K562 (cell line): ENCODE measurements at regions not wholly inside any gene's neighbourhood (a gene's known extent, or its start where the extent isn't known, plus 50 kb on each side); places are given as distances from the start of the nearest gene placed in this dataset.

Source experiments
- ATAC-seq: fragments of 200-7000 bp; cut with Tn5 transposase; 3 replicates; pipeline ENCODE4 v1.9.1; 2020; ENCODE audit warnings: moderate library complexity
- BruUV-seq: library from RNA; stranded (reverse); fragments of 400-500 nt; replicated peaks from 2 replicates; lab custom pipeline; 2021; lab: Mats Ljungman, UMichigan
- CTCF ChIA-PET: fragments of 300-600 bp; formaldehyde crosslinking; extraction: SDS; loops from one replicate; lab custom pipeline; 2021; ENCODE audit warnings: low intra/inter-chr PET ratio; lab: Yijun Ruan, JAX
- POLR2A ChIA-PET: fragments of 300-600, 350-650 bp; sonication (Branson Sonifier 250); formaldehyde crosslinking; extraction: SDS; loops from one replicate; lab custom pipeline; 2021; ENCODE audit warnings: antibody characterized with exemption, inconsistent platforms; lab: Yijun Ruan, JAX
- DNase-seq, 4 experiments: peaks; one replicate each; pipeline versions ENCODE4 v3.0.0 to v3.0.0-alpha.2; 2011 to 2018; ENCODE audit warnings: low spot score in 3 of 4, mixed read lengths in 3 of 4; ENCODE audit errors: extremely low read depth in 1 of 4
- FAIRE-seq: peaks from 2 replicates; lab custom pipeline; 2011; peaks lifted over from hg19 to GRCh38; lab: Jason Lieb, UNC
- H2AFZ ChIP-seq: 2 replicates; pipeline ENCODE4 v1.6.0; 2011; ENCODE audit warnings: low read depth, low read length, control low read depth, inconsistent platforms
- H3K27ac ChIP-seq: fragments of 200-600 bp; 3 replicates; pipeline ENCODE4 v1.8.0; 2011; ENCODE audit warnings: low read depth, mild to moderate bottlenecking, control low read depth, inconsistent platforms, low read length, moderate library complexity, mixed read lengths; ENCODE audit errors: extremely low read depth
- H3K27me3 ChIP-seq, 2 experiments: fragments of 300-600 bp in 1 of 2; 2 replicates in 1 of 2; 3 replicates in 1 of 2; pipeline versions ENCODE4 v1.6.0 to v1.8.0; 2011; ENCODE audit warnings: inconsistent platforms in 2 of 2, low read length in 2 of 2, mild to moderate bottlenecking in 1 of 2, mixed read lengths in 1 of 2, moderate library complexity in 1 of 2; ENCODE audit not compliant: control insufficient read depth in 2 of 2, insufficient read depth in 2 of 2
- H3K36me3 ChIP-seq: fragments of 300-600 bp; 3 replicates; pipeline ENCODE4 v1.8.0; 2011; ENCODE audit warnings: mild to moderate bottlenecking, low read length, inconsistent platforms; ENCODE audit not compliant: control insufficient read depth, insufficient read depth
- H3K4me1 ChIP-seq, 2 experiments: fragments of 200-600 bp in 1 of 2; replicated peaks in 1 of 2; 2 replicates in 1 of 2; 3 replicates in 1 of 2; pipeline versions ENCODE4 v1.5.1 to v1.8.0; 2011; ENCODE audit warnings: inconsistent platforms in 2 of 2, low read length in 2 of 2, mild to moderate bottlenecking in 1 of 2, mixed read lengths in 1 of 2, moderate library complexity in 1 of 2; ENCODE audit not compliant: control insufficient read depth in 2 of 2, insufficient read depth in 2 of 2
- H3K4me2 ChIP-seq: 2 replicates; pipeline ENCODE4 v1.6.1; 2011; ENCODE audit warnings: low read length, control low read depth, inconsistent platforms, mixed read lengths; ENCODE audit not compliant: insufficient read depth
- H3K4me3 ChIP-seq: fragments of 200-600 bp; sonication (generic), shearing (Covaris generic); 2 replicates; pipeline ENCODE4 v1.5.1; 2016; ENCODE audit warnings: control low read depth, inconsistent platforms
- H3K79me2 ChIP-seq: fragments of 200-600 bp; 3 replicates; pipeline ENCODE4 v1.8.0; 2011; ENCODE audit warnings: low read length, inconsistent platforms; ENCODE audit not compliant: control insufficient read depth, insufficient read depth
- H3K9ac ChIP-seq, 2 experiments: 2 replicates each; pipeline versions ENCODE4 v1.6.0 to v1.6.1; 2011; ENCODE audit warnings: low read depth in 2 of 2, low read length in 2 of 2, control low read depth in 1 of 2, inconsistent platforms in 1 of 2, mild to moderate bottlenecking in 1 of 2, mixed read lengths in 1 of 2; ENCODE audit not compliant: insufficient read depth in 1 of 2
- H3K9me1 ChIP-seq: one replicate; pipeline ENCODE4 v1.6.0; 2011; ENCODE audit warnings: inconsistent platforms, mild to moderate bottlenecking, low read length, moderate library complexity; ENCODE audit not compliant: control insufficient read depth, insufficient read depth
- H3K9me3 ChIP-seq: replicated peaks from 2 replicates; pipeline ENCODE4 v1.5.1; 2011; ENCODE audit warnings: low read depth, low read length, inconsistent platforms; ENCODE audit not compliant: control insufficient read depth, insufficient read depth
- H4K20me1 ChIP-seq: replicated peaks from 2 replicates; pipeline ENCODE4 v1.6.1; 2011; ENCODE audit warnings: low read length, inconsistent platforms, mixed read lengths; ENCODE audit not compliant: control insufficient read depth, insufficient read depth
- HBP1 ChIP-seq: fragments of 450-650 bp; formaldehyde crosslinking; IDR thresholded peaks from 2 replicates; pipeline ENCODE4 v1.4.0; 2022; ENCODE audit warnings: missing genetic modification characterization
- HDAC8 ChIP-seq: fragments of 450-650 bp; IDR thresholded peaks from 2 replicates; pipeline ENCODE4 v1.6.1; 2016; ENCODE audit warnings: mild to moderate bottlenecking, missing genetic modification characterization, moderate library complexity, missing compliant biosample characterization
- ILK ChIP-seq: fragments of 450-650 bp; IDR thresholded peaks from 2 replicates; pipeline ENCODE4 v1.6.1; 2016; ENCODE audit warnings: missing genetic modification characterization, low read depth, mild to moderate bottlenecking, missing compliant biosample characterization, moderate library complexity, borderline replicate concordance
- MECOM ChIP-seq: fragments of 250-450 bp; sonication (Bioruptor Pico); IDR thresholded peaks from 2 replicates; pipeline ENCODE4 v1.8.0; 2022; ENCODE audit warnings: inconsistent platforms
- MED1 ChIP-seq: sonication (generic); formaldehyde crosslinking; IDR thresholded peaks from 2 replicates; pipeline ENCODE4 v1.8.1; 2023; ENCODE audit warnings: missing genetic modification reagents, borderline replicate concordance
- WGBS: fragments of 100-300 bp; shearing (Covaris generic); methylation state at CpG from one replicate; pipeline ENCODE4 v1.1.6; 2016; ENCODE audit warnings: low coverage, mixed read lengths; ENCODE audit not compliant: insufficient coverage; ENCODE audit errors: missing lambda C conversion rate; 5-methylcytosine and 5-hydroxymethylcytosine counted together
- in situ Hi-C: fragments of 300-500 bp; cut with MboI; formaldehyde crosslinking; loops from 4 replicates; pipeline ENCODE4 v1.15.0; 2018; ENCODE audit warnings: inconsistent platforms, mixed read lengths
- intact Hi-C: fragments of 100-400 bp; cut with micrococcal nuclease; formaldehyde crosslinking; loops from 2 replicates; pipeline ENCODE4 v1.14.2; 2022

- 0% methylated on average over 9 of the region's 14 CpGs for WGBS
Observed at GRCh38 chr10:131495892-131496291, 184.4 kb upstream of the TCERG1L start.

More at GRCh38 chr10:131495892-131496291, 184.4 kb upstream of the TCERG1L start:
- Histone ChIP-seq H3K9ac (no peak overlapping the region), H3K27ac (no peak overlapping the region), H3K4me1 (no peaks in the 10 kb centered on the region), H3K4me2 (no peak overlapping the region), H3K4me3 (no peak overlapping the region), H3K9me3 (no peaks in the 10 kb centered on the region), H2AFZ (no peak overlapping the region), H3K9me1 (no peaks in the 10 kb centered on the region), H4K20me1 (no peaks in the 10 kb centered on the region), H3K27me3 (no peaks in the 10 kb centered on the region), H3K79me2 (no peaks in the 10 kb centered on the region), H3K36me3 (no peaks in the 10 kb centered on the region)
- ATAC-seq = no peak
- no peak for FAIRE-seq
- intact Hi-C loops = no loop called here
- BruUV-seq = no TSS peak
- TF ChIP-seq MED1 (CRISPR knock-in tag) (no peak), MECOM (CRISPR knock-in tag) (no peak), HBP1 (no peak), HDAC8 (tag) (no peak), ILK (tag) (no peak)
- ChIA-PET CTCF (no interaction called here), POLR2A (no interaction called here)
- in situ Hi-C loops = no loop called here
- DNase-seq = no peak
